ENCODE measurements at regions not wholly inside any gene's neighbourhood (a gene's known extent, or its start where the extent isn't known, plus 50 kb on each side); places are given as distances from the start of the nearest gene placed in this dataset.
"Not testable (repeated sequence)": the region's sequence is repeated elsewhere in the genome, so short reads cannot be mapped to it uniquely, and the experiment has no call there.

- DNase-seq: no peak
These were observed 471.2 kb downstream of the BRD1 start for GRCh38 chr22:49356428-49356827.

- DNase-seq: no peak
These were observed 472.3 kb downstream of the BRD1 start for GRCh38 chr22:49355211-49355920.

GRCh38 chr22:49354516-49355210, 473.0 kb downstream of the BRD1 start:
- no peak for DNase-seq

DNA sequence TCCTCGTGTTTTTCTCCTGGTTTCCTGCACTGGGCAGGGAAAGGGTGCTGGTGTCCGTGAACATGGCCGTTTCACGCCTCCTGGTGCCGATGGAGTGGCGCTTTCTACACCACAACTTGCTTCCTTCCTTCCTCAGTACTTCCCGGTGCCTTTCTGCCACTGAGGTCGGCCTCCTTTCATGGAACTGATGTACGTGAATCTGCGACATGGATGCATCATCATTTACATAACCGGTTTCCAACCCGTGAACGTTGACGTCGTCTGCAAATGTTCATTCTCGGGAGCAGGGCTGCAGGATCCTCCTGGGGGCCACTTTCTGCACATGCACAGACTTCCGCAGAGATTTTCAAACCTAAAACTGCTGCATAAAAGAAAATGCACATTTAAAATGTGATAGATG, 474.4 kb downstream of the BRD1 start:
- no peak for DNase-seq

GRCh38 chr22:49352361-49353169, 475.1 kb downstream of the BRD1 start:
- no peak for DNase-seq

- DNase-seq: no peak
These were observed 475.9 kb downstream of the BRD1 start for GRCh38 chr22:49351761-49352227.

DNA sequence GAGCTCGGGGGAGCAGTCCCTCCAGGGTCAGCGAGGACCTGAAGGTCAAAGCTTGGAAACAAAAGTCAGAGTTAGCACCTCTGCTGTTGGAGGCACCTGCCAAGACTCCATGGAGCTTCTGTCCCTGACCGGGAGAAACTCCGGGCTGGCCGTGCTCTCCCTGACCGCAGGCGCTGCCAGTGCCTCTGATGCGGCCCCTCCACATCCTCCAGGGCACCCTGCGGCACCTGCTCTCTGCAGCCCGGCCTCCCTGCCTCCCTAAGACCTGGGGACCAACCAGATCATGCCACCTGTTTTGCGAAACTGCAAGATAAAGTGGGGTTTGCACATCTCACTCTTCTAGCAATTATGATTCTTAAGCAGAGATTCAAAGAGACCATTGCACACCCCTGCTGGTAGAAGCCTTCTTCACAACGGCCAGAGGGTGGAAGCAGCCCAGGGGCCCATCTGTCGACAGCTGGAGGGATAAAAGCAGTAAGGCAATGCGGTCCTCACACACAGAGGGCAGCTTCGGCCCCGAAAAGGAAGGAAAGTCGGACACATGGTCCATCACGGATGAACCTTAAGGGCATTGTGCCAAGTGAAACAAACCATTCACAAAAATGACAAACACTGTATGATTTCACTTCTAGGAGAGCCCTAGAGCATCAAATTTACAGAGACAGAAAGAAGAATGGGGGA, 477.1 kb downstream of the BRD1 start:
- DNase-seq: no peak

- no peak for DNase-seq
These were observed 477.8 kb downstream of the BRD1 start for GRCh38 chr22:49349841-49350381.

- no peak for DNase-seq
These were observed 478.4 kb downstream of the BRD1 start for GRCh38 chr22:49349181-49349835.

DNA sequence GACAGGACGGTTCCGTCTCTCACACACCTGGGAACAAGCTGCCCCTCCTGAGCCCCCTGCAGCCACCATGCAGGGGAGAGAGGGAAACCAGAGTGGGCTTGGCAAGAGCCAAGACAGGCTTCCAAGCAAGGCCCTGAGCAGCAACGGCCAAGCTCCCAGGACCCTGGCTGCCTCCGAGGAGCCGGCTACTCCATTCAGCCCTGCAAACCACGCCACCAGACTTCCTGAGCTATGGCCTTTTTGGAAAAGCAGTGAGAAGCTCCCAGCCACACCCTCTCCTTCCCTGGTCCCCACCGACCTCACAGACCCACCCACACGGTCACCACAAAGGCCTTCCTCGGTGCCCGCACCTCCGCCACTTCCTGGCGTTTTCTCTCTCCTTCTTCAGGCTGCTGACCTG, 479.0 kb downstream of the BRD1 start:
- DNase-seq: no peak

GRCh38 chr22:49347376-49347775, 480.3 kb downstream of the BRD1 start:
- DNase-seq: no peak

DNA sequence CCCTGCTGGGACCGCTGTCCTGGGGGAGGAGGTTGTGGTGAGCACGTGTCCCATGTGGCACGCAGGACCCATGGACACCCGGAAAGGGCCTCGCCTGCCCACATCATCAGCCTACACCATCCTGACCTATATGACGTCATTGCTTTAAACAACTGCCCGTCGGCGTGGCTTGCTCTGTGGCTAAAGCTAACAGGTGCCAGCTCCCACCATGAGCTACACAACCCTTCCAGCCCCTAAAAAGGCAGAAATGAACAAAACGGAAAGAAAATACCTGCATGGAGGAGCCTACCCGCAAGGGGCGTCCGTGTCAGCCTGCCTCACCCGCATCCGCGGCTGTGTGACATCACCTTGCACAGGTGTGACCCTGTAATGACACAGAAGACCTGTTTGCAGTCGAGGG, 481.8 kb downstream of the BRD1 start:
- no peak for DNase-seq

GRCh38 chr22:49344656-49345055, 483.0 kb downstream of the BRD1 start:
- DNase-seq: no peak

DNA sequence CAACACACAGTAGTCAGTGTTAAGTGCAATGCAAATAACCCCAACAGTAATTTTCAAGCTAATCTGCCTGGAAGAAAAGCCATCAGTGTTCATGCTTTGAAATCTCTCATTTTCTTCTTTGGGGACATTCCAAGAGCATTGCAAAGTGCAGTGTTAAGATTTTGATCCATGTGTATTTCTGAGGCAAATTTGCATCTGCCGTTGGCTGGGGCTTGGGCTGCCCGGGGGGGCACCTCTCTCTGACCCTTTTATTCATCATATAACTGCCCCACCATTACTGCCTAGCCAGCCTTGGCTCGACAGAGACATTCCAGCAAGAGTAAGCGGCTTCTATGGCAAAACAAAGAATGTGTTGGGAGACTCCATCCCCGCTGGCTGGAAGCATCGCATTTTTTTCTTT, 483.5 kb downstream of the BRD1 start:
- no peak for DNase-seq

DNA sequence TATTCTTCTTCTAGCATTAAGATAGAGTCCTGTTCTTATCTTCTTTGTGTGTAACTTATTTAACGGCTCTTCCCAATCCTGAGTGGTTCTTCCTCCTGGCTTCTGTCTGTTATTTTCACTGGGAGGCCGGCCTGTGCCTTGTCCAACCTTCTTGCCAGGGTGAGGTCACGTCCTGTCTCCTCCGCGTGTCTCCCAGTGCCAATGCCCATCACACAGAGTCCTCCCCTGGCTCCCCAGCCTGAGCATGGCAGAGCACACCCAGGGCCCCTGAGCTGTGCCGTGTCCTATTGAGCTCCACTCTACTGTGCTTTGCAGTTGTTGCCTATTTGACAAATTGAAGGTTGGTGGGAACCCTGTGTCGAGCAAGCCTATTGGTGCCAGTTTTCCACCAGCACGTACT, 487.3 kb downstream of the BRD1 start:
- no peak for DNase-seq

DNA sequence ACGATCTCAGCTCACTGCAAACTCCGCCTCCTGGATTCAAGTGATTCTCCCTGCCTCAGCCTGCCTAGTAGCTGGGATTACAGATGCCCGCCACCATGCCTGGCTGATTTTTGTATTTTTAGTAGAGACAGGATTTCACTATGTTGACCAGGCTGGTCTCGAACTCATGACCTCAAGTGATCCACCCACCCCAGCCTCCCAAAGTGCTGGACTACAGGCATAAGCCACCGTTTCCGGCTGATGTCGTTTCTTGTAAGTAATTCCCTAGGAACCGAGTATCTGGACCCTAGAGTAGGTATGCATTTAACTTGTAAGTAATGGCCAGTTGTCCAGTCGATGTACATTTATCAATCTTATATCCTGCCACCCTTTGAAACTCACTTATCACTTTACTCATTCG, 491.2 kb downstream of the BRD1 start:
- DNase-seq: not testable (repeated sequence)

- DNase-seq: no peak
These were observed 492.7 kb downstream of the BRD1 start for GRCh38 chr22:49334976-49335375.

- no peak for DNase-seq
These were observed 493.3 kb downstream of the BRD1 start for GRCh38 chr22:49334449-49334789.

DNA sequence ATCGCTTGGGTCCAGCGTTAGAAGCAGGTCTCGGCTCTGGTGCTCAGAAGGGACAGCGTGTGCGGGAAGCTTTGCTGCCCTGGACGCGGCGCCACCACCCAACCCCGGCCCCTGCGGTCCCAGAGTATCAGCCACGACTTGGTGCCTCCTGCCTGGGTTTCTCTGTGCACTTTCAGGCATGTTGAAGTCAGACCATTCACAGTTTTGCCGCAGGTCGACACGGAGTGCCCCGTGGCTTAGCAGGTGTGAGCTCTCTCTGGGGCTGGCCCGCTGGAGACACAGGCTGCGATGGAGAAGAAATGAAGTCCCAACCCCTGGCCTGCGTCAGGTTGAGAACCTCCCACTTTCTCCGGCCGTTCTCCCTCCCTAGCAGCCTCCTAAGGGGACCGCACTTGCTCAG, 494.5 kb downstream of the BRD1 start:
- no peak for DNase-seq

- DNase-seq: no peak
These were observed 495.0 kb downstream of the BRD1 start for GRCh38 chr22:49332691-49333090.

DNA sequence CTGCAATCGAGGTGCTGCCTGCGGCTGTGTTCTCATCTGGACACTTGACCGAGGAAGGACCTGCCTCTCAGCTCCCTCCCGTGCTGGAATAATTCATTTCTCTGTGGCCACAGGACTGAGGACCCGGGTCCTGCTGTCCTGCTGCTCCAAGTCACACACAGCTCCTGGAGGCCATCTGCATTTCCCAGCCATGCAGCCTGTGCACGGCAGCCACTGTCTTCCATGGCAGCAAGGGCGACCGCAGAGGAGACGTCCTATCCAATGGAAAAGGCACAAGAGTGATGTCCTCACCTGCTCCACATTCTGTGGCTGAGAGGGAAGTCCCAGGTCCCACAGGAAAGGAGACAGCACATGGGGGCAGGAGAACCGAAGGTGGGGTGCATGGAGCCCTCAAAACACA, 495.8 kb downstream of the BRD1 start:
- no peak for DNase-seq

GRCh38 chr22:49331223-49331815, 496.4 kb downstream of the BRD1 start:
- DNase-seq: no peak

Measured in CD4-positive, alpha-beta T cell treated with Interleukin-17A for 4 hours (primary cell).